ENCODE measurements at regions not wholly inside any gene's neighbourhood (a gene's known extent, or its start where the extent isn't known, plus 50 kb on each side); places are given as distances from the start of the nearest gene placed in this dataset.

DNA sequence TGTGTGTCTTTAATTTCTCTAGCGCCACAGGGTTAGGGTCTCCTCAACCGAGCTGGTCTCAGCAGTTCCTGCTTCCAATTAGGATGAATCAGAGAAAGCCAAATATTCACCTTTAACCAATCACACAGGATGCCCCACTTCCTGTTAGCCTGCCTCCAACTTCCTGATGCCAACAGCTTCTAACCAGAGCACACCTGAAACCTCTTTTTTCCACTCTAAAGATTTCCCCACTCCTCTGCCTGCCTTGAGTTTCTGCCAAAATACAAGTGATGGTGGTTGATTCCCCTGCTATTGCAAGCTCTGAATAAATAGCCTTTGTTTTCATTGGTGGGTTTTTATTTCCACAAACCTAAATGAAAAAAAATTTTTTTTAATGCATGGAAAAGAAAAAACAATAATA is 144.7 kb upstream of the UST start:
- peaks cover 61% of the 10 kb centered on the region for H3K9me3 Mint-ChIP-seq
- H3K27ac Mint-ChIP-seq = no peak overlapping the region
- H3K36me3 Mint-ChIP-seq (ENCODE audit: low read depth) = peaks cover 44% of the 10 kb centered on the region
- H3K27me3 Mint-ChIP-seq (ENCODE audit: low read depth, poor library complexity) = peaks cover 3% of the 10 kb centered on the region
- TF ChIP-seq, protein P1, sequence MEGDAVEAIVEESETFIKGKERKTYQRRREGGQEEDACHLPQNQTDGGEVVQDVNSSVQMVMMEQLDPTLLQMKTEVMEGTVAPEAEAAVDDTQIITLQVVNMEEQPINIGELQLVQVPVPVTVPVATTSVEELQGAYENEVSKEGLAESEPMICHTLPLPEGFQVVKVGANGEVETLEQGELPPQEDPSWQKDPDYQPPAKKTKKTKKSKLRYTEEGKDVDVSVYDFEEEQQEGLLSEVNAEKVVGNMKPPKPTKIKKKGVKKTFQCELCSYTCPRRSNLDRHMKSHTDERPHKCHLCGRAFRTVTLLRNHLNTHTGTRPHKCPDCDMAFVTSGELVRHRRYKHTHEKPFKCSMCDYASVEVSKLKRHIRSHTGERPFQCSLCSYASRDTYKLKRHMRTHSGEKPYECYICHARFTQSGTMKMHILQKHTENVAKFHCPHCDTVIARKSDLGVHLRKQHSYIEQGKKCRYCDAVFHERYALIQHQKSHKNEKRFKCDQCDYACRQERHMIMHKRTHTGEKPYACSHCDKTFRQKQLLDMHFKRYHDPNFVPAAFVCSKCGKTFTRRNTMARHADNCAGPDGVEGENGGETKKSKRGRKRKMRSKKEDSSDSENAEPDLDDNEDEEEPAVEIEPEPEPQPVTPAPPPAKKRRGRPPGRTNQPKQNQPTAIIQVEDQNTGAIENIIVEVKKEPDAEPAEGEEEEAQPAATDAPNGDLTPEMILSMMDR (IDR thresholded peaks at IDR 0.05) = no peak
- H3K4me1 Mint-ChIP-seq = peaks cover 40% of the 10 kb centered on the region
- DNase-seq = no peak
- H3K4me3 Mint-ChIP-seq = no peak overlapping the region

DNA sequence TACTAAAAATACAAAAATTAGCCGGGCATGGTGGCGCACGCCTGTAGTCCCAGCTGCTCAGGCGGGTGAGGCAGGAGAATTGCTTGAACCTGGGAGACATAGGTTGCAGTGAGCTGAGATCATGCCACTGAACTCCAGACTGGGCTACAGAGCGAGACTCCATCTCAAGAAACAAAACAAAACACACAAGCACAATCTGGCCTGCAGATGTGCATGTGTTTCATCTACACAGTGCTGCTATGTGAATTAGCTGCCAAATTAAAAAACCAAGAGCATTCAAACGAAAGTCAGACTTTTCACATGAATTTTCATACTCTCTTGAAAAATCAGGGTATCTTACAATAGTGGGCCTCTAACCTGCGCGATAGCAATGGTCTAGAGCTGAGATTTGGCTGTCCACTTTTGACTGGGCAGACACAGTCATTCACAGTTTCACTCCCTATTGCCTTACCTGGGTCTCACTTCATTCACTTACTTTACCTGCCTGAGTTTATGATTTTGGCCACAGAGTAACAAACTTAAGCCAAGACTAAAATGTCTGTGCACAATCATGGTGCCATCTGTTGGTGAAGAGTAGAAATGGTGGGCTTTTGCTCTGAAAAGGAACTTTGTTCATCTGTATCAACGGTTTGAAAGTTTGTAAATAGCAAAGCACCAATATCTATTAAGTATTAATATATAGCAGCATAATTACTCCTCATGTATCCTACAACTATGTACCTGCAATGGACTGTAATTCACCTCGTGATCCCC is 138.5 kb upstream of the UST start:
- DNase-seq = no peak
- H3K27ac Mint-ChIP-seq = peak overlapping the region; percentile 33
- peaks cover 9% of the 10 kb centered on the region for H3K36me3 Mint-ChIP-seq (ENCODE audit: low read depth)
- peaks cover 15% of the 10 kb centered on the region for H3K4me1 Mint-ChIP-seq
- no peak overlapping the region for H3K4me3 Mint-ChIP-seq
- peaks cover 19% of the 10 kb centered on the region for H3K9me3 Mint-ChIP-seq
- H3K27me3 Mint-ChIP-seq (ENCODE audit: low read depth, poor library complexity) = no peaks in the 10 kb centered on the region
- TF ChIP-seq, protein P1 (IDR thresholded peaks at IDR 0.05) = peak; percentile 27

DNA sequence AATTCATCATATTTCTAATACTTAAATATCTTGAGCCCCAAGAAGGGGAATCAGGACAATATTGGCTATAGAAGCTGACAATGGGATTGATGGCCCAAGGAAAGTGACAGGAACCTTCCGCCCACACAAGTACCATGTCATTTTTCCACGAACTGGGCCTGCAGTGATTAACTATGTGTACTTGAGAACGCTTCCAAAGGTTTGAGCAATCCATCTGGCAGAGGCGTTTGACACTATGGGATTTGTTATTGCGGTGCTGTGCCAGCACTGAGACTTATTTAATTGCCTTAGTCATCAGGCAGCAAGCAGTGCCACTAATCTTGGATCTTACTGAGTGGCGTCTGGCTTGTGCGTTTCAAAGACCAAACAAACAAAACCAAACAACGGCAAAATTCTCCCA is 135.6 kb upstream of the UST start:
- peaks cover 15% of the 10 kb centered on the region for H3K4me1 Mint-ChIP-seq
- peaks cover 4% of the 10 kb centered on the region for H3K36me3 Mint-ChIP-seq (ENCODE audit: low read depth)
- peaks cover 4% of the 10 kb centered on the region for H3K27me3 Mint-ChIP-seq (ENCODE audit: low read depth, poor library complexity)
- peaks cover 10% of the 10 kb centered on the region for H3K9me3 Mint-ChIP-seq
- H3K4me3 Mint-ChIP-seq = no peak overlapping the region
- peak overlapping the region; percentile 6 for H3K27ac Mint-ChIP-seq
- no peak for DNase-seq
- TF ChIP-seq, protein P1 (IDR thresholded peaks at IDR 0.05) = no peak

DNA sequence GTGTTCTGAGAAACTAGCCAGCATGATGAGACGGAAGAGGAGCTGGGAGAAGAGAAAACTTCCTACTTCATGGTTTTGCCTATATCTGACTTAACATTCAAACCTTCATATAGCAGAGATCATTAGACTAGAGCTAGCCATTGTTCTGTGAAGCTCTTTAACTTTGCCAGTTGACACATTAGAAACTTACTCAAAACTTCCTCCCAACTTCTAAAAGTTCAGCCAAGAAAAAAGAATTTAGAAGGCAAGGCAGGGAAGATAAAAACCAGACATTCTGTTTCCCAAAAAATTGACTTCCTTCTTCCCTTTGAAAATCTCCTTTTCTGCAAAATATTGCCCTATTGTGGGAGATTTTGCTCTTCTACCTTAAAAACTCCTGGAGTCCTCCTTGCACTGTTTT is 134.8 kb upstream of the UST start:
- no peak for DNase-seq
- Mint-ChIP-seq H3K4me3 (no peak overlapping the region), H3K9me3 (peaks cover 6% of the 10 kb centered on the region), H3K4me1 (peaks cover 15% of the 10 kb centered on the region), H3K27me3 (ENCODE audit: low read depth, poor library complexity) (peaks cover 4% of the 10 kb centered on the region), H3K27ac (no peak overlapping the region), H3K36me3 (ENCODE audit: low read depth) (peaks cover 4% of the 10 kb centered on the region)
- TF ChIP-seq, protein P1 (IDR thresholded peaks at IDR 0.05) = no peak

DNA sequence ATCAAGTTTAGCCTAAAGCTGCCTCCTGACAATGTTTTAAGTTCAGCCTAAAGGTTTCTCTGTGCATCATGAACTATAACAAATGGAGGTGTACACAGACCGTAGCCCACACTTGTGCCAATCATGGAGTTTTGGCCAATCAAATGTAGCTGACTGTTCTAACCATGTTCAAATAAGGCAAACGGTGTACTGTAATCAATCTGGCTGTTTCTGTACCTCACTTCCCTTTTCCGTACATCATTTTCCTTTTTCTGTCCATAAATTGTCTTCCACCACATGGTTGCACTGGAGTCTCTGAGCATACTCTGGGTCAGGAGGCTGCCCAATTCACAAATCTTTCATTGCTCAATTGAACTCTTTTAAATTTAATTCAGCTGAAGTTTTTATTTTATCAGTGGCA is 132.2 kb upstream of the UST start:
- Mint-ChIP-seq H3K27me3 (ENCODE audit: low read depth, poor library complexity) (peaks cover 4% of the 10 kb centered on the region), H3K27ac (no peak overlapping the region)

More for the DNA sequence above, 132.2 kb upstream of the UST start:
- Mint-ChIP-seq H3K36me3 (ENCODE audit: low read depth) (peaks cover 4% of the 10 kb centered on the region), H3K9me3 (peaks cover 6% of the 10 kb centered on the region), H3K4me1 (peaks cover 28% of the 10 kb centered on the region), H3K4me3 (no peak overlapping the region)
- DNase-seq = no peak
- TF ChIP-seq, protein P1 (IDR thresholded peaks at IDR 0.05) = no peak
